KG1 (cell line): ENCODE measurements at regions not wholly inside any gene's neighbourhood (a gene's known extent, or its start where the extent isn't known, plus 50 kb on each side); places are given as distances from the start of the nearest gene placed in this dataset.

Source experiments
- DNase-seq: peaks from one replicate; lab custom pipeline; 2025; lab: John Stamatoyannopoulos, UW

- no peak for DNase-seq
Measured at GRCh38 chr9:26567976-26568375, 324.6 kb downstream of the CAAP1 start.

- DNase-seq: no peak
Measured at GRCh38 chr9:26566141-26566540, 326.5 kb downstream of the CAAP1 start.

GRCh38 chr9:26565118-26565517 lies 327.5 kb downstream of the CAAP1 start:
- DNase-seq: no peak

GRCh38 chr9:26562338-26562737 lies 330.3 kb downstream of the CAAP1 start:
- no peak for DNase-seq

- DNase-seq: no peak
Measured at GRCh38 chr9:26561928-26562327, 330.7 kb downstream of the CAAP1 start.

GRCh38 chr9:26559506-26559905 lies 333.1 kb downstream of the CAAP1 start:
- DNase-seq: no peak

GRCh38 chr9:26551971-26552370 lies 340.6 kb downstream of the CAAP1 start:
- DNase-seq: no peak

GRCh38 chr9:26551451-26551850 lies 341.2 kb downstream of the CAAP1 start:
- DNase-seq: no peak

GRCh38 chr9:26548781-26549290 lies 343.8 kb downstream of the CAAP1 start:
- no peak for DNase-seq

GRCh38 chr9:26539867-26540493 lies 352.6 kb downstream of the CAAP1 start:
- no peak for DNase-seq

- no peak for DNase-seq
Measured at GRCh38 chr9:26537211-26537610, 355.4 kb downstream of the CAAP1 start.

- DNase-seq: no peak
Measured at GRCh38 chr9:26535151-26535550, 357.5 kb downstream of the CAAP1 start.

- no peak for DNase-seq
Measured at GRCh38 chr9:26530841-26531240, 361.8 kb downstream of the CAAP1 start.

GRCh38 chr9:26527931-26528330 lies 364.7 kb downstream of the CAAP1 start:
- DNase-seq: no peak

GRCh38 chr9:26524267-26524666 lies 368.3 kb downstream of the CAAP1 start:
- DNase-seq: no peak

GRCh38 chr9:26523577-26523976 lies 369.0 kb downstream of the CAAP1 start:
- no peak for DNase-seq

- DNase-seq: no peak
Measured at GRCh38 chr9:26520141-26520540, 372.5 kb downstream of the CAAP1 start.

GRCh38 chr9:26516773-26517343 lies 375.7 kb downstream of the CAAP1 start:
- no peak for DNase-seq

GRCh38 chr9:26513730-26514129 lies 378.9 kb downstream of the CAAP1 start:
- no peak for DNase-seq

- DNase-seq: no peak
Measured at GRCh38 chr9:26510137-26510536, 382.5 kb downstream of the CAAP1 start.

- no peak for DNase-seq
Measured at GRCh38 chr9:26508897-26509296, 383.7 kb downstream of the CAAP1 start.

- no peak for DNase-seq
Measured at GRCh38 chr9:26504057-26504456, 388.5 kb downstream of the CAAP1 start.

GRCh38 chr9:26502311-26502710 lies 390.3 kb downstream of the CAAP1 start:
- no peak for DNase-seq

GRCh38 chr9:26500471-26500870 lies 392.1 kb downstream of the CAAP1 start:
- DNase-seq: no peak
